RPMI7951 (cell line): ENCODE measurements at regions not wholly inside any gene's neighbourhood (a gene's known extent, or its start where the extent isn't known, plus 50 kb on each side); places are given as distances from the start of the nearest gene placed in this dataset.
"Not testable (repeated sequence)": the region's sequence is repeated elsewhere in the genome, so short reads cannot be mapped to it uniquely, and the experiment has no call there.

Source experiments
- DNase-seq: peaks from one replicate; pipeline ENCODE4 v3.0.0-alpha.2; 2012; ENCODE audit warnings: low read depth

DNA sequence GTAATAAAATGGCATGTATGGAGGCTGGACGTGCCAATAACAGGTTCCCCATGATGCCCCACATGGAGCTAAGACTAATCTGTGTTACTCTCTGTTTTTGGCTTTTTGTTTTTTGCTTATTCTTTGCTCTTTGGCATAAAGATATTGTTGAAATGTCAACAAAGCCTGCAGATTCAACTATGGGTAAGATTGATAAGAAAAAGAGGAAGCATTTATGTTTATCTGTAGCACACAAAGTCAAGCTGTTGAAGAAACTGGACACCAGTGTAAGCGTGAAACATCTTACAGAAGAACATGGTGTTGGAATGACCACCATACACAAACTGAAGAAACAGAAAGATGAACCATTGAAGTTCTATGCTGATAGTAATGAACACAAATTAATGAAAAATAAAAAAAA, 402.7 kb downstream of the LTN1 start:
- no peak for DNase-seq

GRCh38 chr21:28588997-28589396, 403.7 kb downstream of the LTN1 start:
- DNase-seq, result no peak

DNA sequence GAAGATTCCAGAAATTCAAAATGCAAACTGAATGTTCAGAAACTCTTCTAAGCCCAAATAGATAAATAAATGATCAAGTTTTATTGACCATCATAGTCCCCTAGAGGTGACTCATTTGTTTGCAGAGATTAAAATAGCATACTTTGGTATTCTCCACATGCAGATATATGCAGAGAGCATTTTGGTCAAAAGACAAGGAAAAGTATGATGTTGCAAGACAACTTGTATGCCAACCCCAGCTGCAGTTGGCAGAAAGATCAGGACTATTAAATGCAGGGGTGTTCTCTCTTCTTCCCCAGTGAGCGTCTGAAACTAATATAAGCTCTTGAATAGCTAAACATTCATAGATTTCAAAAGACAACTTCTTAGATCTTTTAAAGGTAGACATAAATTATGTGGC, 404.9 kb downstream of the LTN1 start:
- DNase-seq, result no peak

DNA sequence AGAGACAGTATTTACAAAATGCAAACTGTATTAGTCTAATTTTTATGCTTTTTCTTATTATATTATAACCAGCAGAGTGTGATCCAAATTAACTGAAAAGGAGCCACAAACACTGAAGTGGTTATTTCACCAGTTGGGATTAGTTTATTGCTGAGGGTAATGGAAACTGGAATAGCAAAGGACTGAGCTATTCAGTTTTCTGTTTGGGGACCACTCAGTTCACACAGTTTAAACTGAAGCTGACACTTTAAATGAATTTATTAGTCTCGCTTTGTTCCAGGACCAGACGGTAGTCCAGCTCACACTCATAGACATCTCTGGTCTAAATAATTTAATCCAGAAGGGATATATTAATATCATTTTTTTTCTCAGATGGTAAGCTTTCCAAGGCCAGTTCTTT, 410.7 kb downstream of the LTN1 start:
- no peak for DNase-seq

GRCh38 chr21:28581311-28581731, 411.4 kb downstream of the LTN1 start:
- not testable (repeated sequence) for DNase-seq

DNA sequence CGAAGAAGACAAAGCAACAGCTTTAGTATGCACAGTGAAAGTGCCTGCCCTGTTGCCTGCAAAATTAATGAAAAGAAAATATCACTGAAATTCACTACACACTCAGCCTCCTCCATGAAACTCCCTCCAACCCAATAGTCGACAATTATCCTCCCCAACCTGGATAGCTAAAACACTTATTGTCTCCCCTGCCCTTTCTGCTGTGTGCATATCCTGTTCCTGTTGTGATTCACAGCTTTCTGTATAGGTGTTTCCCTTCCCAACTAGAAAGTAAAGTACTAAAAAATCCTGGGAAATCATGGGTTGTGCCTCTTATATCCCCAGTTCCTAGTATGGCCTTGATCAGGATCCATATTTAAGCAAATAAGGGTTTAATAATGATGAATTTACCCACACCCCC, 412.1 kb downstream of the LTN1 start:
- no peak for DNase-seq

- DNase-seq, result no peak
These were observed 412.6 kb downstream of the LTN1 start for GRCh38 chr21:28579986-28580550.

GRCh38 chr21:28568692-28569091, 424.0 kb downstream of the LTN1 start:
- no peak for DNase-seq

DNA sequence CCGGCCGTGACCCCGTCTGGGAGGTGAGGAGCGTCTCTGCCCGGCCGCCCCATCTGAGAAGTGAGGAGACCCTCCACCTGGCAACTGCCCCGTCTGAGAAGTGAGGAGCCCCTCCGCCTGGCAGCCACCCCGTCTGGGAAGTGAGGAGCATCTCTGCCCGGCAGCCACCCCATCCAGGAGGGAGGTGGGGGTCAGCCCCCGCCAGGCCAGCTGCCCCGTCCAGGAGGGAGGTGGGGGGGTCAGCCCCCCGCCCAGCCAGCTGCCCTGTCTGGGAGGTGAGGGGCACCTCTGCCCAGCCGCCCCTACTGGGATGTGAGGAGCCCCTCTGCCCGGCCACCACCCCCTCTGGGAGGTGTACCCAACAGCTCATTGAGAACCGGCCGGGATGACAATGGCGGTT, 428.7 kb downstream of the LTN1 start:
- not testable (repeated sequence) for DNase-seq

DNA sequence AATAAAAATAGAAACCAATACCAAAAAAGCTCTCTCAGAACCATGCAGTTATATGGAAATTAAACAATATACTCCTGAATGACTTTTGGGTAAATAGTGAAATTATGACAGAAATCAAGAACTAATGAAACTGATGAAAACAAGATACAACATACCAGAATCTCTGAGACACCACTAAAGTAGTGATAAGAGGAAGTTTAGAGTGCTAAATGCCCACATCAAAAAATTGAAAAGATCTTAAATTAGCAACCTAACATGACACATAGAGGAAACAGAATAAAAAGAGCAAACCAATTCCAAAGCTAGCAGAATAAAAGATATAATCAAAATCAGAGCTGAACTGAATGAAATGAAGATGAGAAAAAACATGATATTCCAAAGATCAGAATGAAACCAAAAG, 430.9 kb downstream of the LTN1 start:
- no peak for DNase-seq

DNA sequence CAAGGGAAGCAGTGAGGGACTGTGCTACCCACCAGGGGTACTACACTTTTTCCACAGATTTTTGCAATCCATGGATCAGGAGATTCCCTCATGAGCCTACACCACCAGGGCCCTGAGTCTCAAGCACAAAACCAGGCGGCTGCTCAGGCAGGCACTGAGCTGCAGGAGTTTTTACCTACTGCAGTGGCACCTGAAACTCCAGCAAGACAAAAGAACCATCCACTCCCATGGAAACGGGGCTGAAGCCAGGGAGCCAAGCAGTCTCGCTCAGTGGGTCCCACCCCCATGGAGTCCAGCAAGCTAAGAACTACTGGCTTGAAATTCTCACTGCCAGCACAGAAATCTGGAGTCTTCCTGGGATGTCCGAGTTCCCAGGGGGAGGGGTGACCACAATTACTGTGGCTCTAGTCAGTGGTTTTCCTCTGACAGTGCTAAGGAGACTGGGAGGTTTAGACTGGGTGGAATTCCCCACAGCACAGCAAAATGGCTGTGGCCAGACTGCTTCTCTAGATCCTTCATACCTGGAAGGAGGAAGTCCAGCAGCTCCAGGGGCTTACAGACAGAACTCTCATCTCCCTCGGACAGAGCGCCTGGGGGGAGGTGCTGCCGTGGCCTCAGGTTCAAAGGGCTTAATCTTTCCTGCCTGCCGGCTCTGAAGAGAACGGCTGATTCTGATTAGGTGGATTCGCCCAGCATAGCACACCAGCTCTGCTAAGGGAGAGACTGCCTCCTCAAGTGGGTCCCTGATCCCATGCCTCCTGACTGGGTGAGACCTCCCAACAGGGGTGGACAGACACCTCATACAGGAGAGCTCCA, 437.8 kb downstream of the LTN1 start:
- DNase-seq, result no peak

- DNase-seq, result no peak
These were observed 442.4 kb downstream of the LTN1 start for GRCh38 chr21:28550057-28550825.

GRCh38 chr21:28548291-28548690, 444.4 kb downstream of the LTN1 start:
- DNase-seq, result no peak

DNA sequence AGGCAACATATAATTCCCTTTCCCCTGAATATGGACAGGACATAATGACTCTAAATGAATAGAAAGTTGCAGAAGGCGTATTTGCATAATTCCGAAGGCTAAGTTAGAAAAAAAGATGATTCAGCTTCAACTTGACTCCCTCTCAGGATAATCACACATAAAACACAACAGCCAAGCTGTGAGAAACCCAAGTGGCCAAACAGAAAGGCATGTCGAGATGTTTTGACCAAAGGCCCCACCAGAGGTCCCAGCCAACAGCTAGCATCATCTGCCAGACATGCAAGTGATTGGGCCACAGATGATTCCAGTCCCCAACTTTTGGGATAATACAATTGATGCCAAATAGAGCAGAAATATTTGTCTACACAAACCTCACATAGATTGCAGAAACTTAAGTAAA, 444.9 kb downstream of the LTN1 start:
- no peak for DNase-seq

DNA sequence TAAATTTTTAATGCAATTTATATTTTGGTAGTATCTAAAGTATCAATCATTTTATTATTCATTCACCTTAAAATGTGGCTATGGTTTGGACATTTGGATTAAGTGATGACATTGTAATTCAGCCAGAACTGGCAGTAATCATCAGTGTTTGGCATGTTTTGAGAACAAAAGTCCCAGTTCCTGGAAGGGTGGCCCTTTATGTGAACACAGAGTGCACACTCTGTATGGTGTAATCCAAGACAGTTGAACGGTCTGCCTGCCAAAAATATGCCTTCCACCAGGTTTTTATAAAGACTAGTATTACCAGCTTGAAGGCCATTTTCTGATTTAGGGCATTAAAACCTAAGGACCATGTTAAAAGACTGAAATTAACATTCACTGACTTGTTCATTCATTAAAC, 448.7 kb downstream of the LTN1 start:
- DNase-seq, result no peak

- DNase-seq, result no peak
These were observed 451.1 kb downstream of the LTN1 start for GRCh38 chr21:28541371-28542112.

GRCh38 chr21:28540514-28540913, 452.2 kb downstream of the LTN1 start:
- DNase-seq, result no peak

DNA sequence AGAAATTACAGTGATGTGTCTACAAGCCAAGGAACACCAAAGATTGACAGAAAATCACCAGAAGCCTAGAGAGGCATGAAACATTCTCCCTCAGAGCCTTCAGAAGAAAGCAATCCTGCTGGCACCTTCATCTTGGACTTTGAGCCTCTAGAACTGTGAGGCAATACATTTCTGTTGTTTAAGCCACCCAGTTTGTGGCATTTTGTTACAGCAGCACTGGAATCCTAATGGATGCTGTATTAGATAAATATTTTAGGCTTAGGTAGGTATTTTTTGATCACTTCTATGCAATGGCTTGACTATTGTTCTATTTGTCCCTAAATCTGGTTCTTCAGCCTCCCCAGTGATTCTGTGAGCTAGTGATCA, 453.1 kb downstream of the LTN1 start:
- no peak for DNase-seq

DNA sequence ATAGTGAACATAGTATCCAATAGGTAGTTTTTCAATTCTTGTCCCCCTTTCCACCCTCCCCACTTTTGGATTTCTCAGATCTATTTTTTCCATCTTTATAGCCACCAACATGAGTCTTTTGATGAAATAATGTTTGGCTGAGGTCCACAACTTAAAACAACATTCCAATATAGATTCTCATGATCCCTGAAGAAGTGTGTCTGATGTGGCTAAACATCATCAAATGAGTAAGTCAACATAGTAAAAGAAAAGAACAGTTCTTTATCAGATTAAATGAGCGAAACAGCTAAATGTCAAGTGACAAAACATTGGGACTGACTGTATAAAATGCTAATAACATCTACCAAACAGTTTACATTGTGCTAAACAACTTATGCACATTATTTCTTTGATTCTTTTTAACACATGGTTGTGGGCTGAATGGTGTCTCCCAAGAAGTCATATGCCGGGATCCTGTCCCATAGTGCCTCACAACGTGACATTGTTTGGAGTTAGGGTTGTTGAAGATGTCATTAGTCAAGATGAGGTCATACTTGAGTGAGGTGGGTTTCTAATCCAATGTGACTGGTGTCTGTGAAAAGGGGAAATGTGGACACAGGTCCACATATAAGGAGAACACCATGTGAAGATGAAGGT, 453.6 kb downstream of the LTN1 start:
- DNase-seq, result peak; percentile 6

GRCh38 chr21:28537371-28538079, 455.2 kb downstream of the LTN1 start:
- DNase-seq, result no peak

DNA sequence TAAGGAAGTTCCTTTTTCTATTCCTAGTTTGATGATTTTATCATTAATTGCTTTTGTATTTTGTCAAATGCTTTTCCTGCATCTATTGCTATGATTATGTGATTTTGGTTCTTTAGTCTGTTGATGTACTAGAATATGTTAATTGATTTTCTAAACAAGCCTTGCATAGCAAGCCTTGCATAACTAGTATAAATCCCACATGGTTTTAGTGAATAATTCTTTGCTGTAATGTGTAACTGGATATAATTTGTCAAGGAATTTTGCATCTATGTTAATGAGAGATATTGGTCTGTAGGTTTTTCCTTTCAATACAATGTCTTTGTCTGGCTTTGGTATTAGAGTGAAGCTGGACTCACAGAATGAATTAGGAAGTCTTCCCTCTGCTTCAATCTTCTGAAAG, 460.2 kb downstream of the LTN1 start:
- DNase-seq, result no peak
